Muscle layer of colon (tissue), 2 donors: ENCODE measurements at regions not wholly inside any gene's neighbourhood (a gene's known extent, or its start where the extent isn't known, plus 50 kb on each side); places are given as distances from the start of the nearest gene placed in this dataset.
"Not testable (repeated sequence)": the region's sequence is repeated elsewhere in the genome, so short reads cannot be mapped to it uniquely, and the experiment has no call there.

Experiments
- H3K27ac ChIP-seq: one replicate; pipeline ENCODE4 v1.7.0; 2013; ENCODE audit warnings: low read depth, mild to moderate bottlenecking, low read length, moderate library complexity
- H3K27me3 ChIP-seq, 2 donors: one replicate each; pipeline ENCODE4 v1.7.0; 2013; ENCODE audit warnings: low read length in 2 of 2, mild to moderate bottlenecking in 2 of 2; ENCODE audit not compliant: insufficient read depth in 2 of 2, control insufficient read depth in 1 of 2
- H3K36me3 ChIP-seq: one replicate; pipeline ENCODE4 v1.7.0; 2013; ENCODE audit warnings: mild to moderate bottlenecking, low read length; ENCODE audit not compliant: insufficient read depth
- H3K4me1 ChIP-seq: one replicate; pipeline ENCODE4 v1.7.0; 2013; ENCODE audit warnings: mild to moderate bottlenecking, low read length; ENCODE audit not compliant: insufficient read depth
- H3K4me3 ChIP-seq, 2 donors: one replicate each; pipeline ENCODE4 v1.7.0; 2013; ENCODE audit warnings: low read length in 2 of 2, low read depth in 1 of 2, mild to moderate bottlenecking in 1 of 2, moderate library complexity in 1 of 2
- H3K9ac ChIP-seq: one replicate; pipeline ENCODE4 v1.7.0; 2013; ENCODE audit warnings: low read length
- H3K9me3 ChIP-seq: one replicate; pipeline ENCODE4 v1.7.0; 2013; ENCODE audit warnings: mild to moderate bottlenecking, low read length
- donor health status: abdominal sarcoma.
- donor health status: Adenocarcinoma of cecum.

- H3K27ac ChIP-seq = no peak overlapping the region
- no peak overlapping the region for H3K4me3 ChIP-seq
- H3K27me3 ChIP-seq = no peaks in the 10 kb centered on the region
- no peaks in the 10 kb centered on the region for H3K36me3 ChIP-seq
- H3K4me1 ChIP-seq = no peaks in the 10 kb centered on the region
- no peak overlapping the region for H3K9ac ChIP-seq
- H3K9me3 ChIP-seq = no peaks in the 10 kb centered on the region
Measured at GRCh38 chr2:167575276-167575675, 672.1 kb downstream of the STK39 start.

- Histone ChIP-seq H3K9me3 (no peaks in the 10 kb centered on the region), H3K9ac (no peak overlapping the region), H3K27me3 (no peaks in the 10 kb centered on the region), H3K36me3 (no peaks in the 10 kb centered on the region), H3K4me1 (no peaks in the 10 kb centered on the region), H3K4me3 (no peak overlapping the region), H3K27ac (no peak overlapping the region)
Measured at GRCh38 chr2:167572883-167573619, 674.3 kb downstream of the STK39 start.

- no peak overlapping the region for H3K9ac ChIP-seq
- H3K4me1 ChIP-seq = no peaks in the 10 kb centered on the region
- no peak overlapping the region for H3K4me3 ChIP-seq
- no peaks in the 10 kb centered on the region for H3K9me3 ChIP-seq
- H3K36me3 ChIP-seq = no peaks in the 10 kb centered on the region
- no peaks in the 10 kb centered on the region for H3K27me3 ChIP-seq
- no peak overlapping the region for H3K27ac ChIP-seq
Measured at GRCh38 chr2:167570370-167570769, 677.0 kb downstream of the STK39 start.

- not testable (repeated sequence) for H3K4me1 ChIP-seq
Measured at GRCh38 chr2:167563885-167564619, 675.8 kb downstream of the XIRP2 start.

GRCh38 chr2:167558272-167558991, 670.2 kb downstream of the XIRP2 start:
- not testable (repeated sequence) for H3K36me3 ChIP-seq, H3K9me3 ChIP-seq, H3K27ac ChIP-seq, H3K9ac ChIP-seq, H3K27me3 ChIP-seq, H3K4me3 ChIP-seq, H3K4me1 ChIP-seq

More at GRCh38 chr2:167563885-167564619, 675.8 kb downstream of the XIRP2 start:
- H3K9ac ChIP-seq, H3K27ac ChIP-seq, H3K36me3 ChIP-seq, H3K27me3 ChIP-seq, H3K4me3 ChIP-seq, H3K9me3 ChIP-seq: not testable (repeated sequence)

GRCh38 chr2:167555098-167555720, 666.9 kb downstream of the XIRP2 start:
- Histone ChIP-seq H3K9ac (no peak overlapping the region), H3K27ac (no peak overlapping the region), H3K9me3 (no peaks in the 10 kb centered on the region), H3K4me1 (no peaks in the 10 kb centered on the region), H3K36me3 (no peaks in the 10 kb centered on the region), H3K4me3 (no peak overlapping the region), H3K27me3 (no peaks in the 10 kb centered on the region)

DNA sequence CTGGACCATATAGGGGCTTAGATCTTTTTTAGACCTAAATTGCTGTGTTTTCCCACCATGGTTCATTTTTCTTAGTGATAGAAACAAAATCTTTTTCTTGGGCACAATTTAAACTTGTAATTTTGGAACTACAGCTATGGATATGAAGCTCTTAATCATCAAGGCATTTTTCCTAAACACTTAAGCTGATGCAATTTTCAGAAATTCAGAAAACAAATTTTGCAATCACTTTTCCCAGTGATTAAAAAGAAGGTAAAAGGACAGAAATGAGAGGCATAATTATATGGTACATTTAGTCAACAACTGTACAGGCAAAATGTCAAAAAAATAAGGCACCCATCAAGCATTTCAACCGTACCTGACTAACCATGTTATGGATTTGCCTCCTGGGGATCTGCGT, 665.4 kb downstream of the XIRP2 start:
- H3K9ac ChIP-seq = no peak overlapping the region
- no peak overlapping the region for H3K27ac ChIP-seq
- H3K9me3 ChIP-seq = no peaks in the 10 kb centered on the region
- no peaks in the 10 kb centered on the region for H3K27me3 ChIP-seq
- no peak overlapping the region for H3K4me3 ChIP-seq
- H3K36me3 ChIP-seq = no peaks in the 10 kb centered on the region
- H3K4me1 ChIP-seq = no peaks in the 10 kb centered on the region

- Histone ChIP-seq H3K4me3 (no peak overlapping the region), H3K9ac (no peak overlapping the region), H3K27ac (no peak overlapping the region), H3K36me3 (no peaks in the 10 kb centered on the region), H3K4me1 (no peaks in the 10 kb centered on the region), H3K27me3 (no peaks in the 10 kb centered on the region), H3K9me3 (no peaks in the 10 kb centered on the region)
Measured at GRCh38 chr2:167551416-167551815, 663.1 kb downstream of the XIRP2 start.

DNA sequence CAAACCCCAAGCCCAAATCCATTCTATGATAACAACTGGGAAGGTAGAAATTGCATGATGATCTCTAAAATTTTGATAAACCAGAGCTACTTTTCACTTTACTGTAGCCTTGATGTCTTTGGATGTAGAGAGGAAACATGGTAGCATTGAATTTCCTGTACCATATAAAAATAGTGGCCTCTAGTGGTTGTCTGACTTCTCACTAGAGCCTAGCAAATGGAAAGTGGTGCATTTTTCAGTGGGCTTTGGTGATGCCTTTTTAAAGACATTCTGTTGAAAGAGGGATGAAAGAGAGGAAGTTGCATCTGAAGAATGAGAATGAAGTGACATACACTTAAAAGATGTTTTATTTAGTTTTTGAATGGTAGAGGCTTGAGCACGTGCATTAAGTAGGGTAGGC, 662.2 kb downstream of the XIRP2 start:
- Histone ChIP-seq H3K36me3 (no peaks in the 10 kb centered on the region), H3K4me3 (no peak overlapping the region), H3K27ac (no peak overlapping the region), H3K4me1 (no peaks in the 10 kb centered on the region), H3K9me3 (no peaks in the 10 kb centered on the region), H3K27me3 (no peaks in the 10 kb centered on the region), H3K9ac (no peak overlapping the region)

DNA sequence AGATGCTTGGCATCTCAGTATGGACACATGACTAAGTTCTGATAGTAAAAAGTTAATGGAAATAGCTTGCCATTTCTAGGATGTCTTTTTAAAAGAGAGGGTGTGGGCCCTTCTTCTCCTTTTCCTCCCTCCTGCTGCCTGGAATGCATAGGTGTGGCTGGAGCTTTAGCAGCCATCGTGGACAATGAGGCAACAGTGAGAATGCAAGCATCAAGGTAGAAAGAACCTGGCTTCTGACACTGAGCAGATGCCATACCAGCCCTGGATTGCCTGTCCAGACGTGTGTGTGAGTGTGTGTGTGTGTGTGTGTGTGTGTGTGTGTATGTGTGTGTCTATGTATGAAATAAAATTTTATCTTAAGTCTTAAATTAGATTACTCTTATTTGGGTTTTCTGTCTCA, 660.1 kb downstream of the XIRP2 start:
- no peak overlapping the region for H3K4me3 ChIP-seq
- H3K36me3 ChIP-seq = no peaks in the 10 kb centered on the region
- no peaks in the 10 kb centered on the region for H3K27me3 ChIP-seq
- no peaks in the 10 kb centered on the region for H3K4me1 ChIP-seq
- no peaks in the 10 kb centered on the region for H3K9me3 ChIP-seq
- no peak overlapping the region for H3K27ac ChIP-seq
- no peak overlapping the region for H3K9ac ChIP-seq

DNA sequence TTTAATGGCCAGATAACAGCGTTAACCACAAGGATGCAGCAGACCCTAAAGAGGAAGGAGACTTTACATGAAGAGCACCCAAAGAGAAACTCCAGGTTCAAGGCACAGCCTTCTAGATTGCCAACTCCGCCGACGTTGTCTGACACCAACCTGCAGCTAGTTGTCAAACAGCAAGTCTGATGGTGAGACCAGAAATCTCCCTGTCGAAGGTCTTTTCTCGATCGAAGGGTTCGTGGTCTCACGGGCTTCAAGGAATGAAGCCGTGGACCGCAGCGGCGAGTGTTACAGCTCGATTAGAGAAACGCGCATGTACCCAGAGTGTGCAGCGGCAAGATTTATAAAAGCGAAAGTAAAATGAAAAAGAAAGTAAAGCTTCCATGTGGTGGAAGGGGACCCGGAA, 656.3 kb downstream of the XIRP2 start:
- no peaks in the 10 kb centered on the region for H3K9me3 ChIP-seq
- no peaks in the 10 kb centered on the region for H3K4me1 ChIP-seq
- H3K27ac ChIP-seq = no peak overlapping the region
- no peaks in the 10 kb centered on the region for H3K36me3 ChIP-seq
- no peaks in the 10 kb centered on the region for H3K27me3 ChIP-seq
- no peak overlapping the region for H3K9ac ChIP-seq
- no peak overlapping the region for H3K4me3 ChIP-seq
